H9 (cell line): ENCODE measurements at regions not wholly inside any gene's neighbourhood (a gene's known extent, or its start where the extent isn't known, plus 50 kb on each side); places are given as distances from the start of the nearest gene placed in this dataset.

ENCODE experiments used
- DNase-seq: peaks from one replicate; pipeline ENCODE4 v3.0.0-alpha.2; 2017
- H2AFZ ChIP-seq: one replicate; pipeline ENCODE4 v1.6.1; 2013; ENCODE audit warnings: mild to moderate bottlenecking, low read length, control low read depth, moderate library complexity
- H2AK5ac ChIP-seq: 2 replicates; pipeline ENCODE4 v1.6.1; 2013; ENCODE audit warnings: low read length, control low read depth, mixed read lengths; ENCODE audit not compliant: insufficient read length
- H2BK120ac ChIP-seq: one replicate; pipeline ENCODE4 v1.6.1; 2013; ENCODE audit warnings: low read depth, mild to moderate bottlenecking, low read length, control low read depth, inconsistent platforms; ENCODE audit not compliant: poor library complexity, severe bottlenecking
- H2BK12ac ChIP-seq: 2 replicates; pipeline ENCODE4 v1.6.1; 2013; ENCODE audit warnings: low read length, control low read depth, mixed read lengths, low read depth; ENCODE audit not compliant: insufficient read length
- H2BK15ac ChIP-seq: 2 replicates; pipeline ENCODE4 v1.6.1; 2013; ENCODE audit warnings: low read depth, low read length, control low read depth
- H2BK20ac ChIP-seq: one replicate; pipeline ENCODE4 v1.6.1; 2013; ENCODE audit warnings: low read depth, mild to moderate bottlenecking, low read length, control low read depth, inconsistent platforms; ENCODE audit not compliant: poor library complexity, severe bottlenecking
- H2BK5ac ChIP-seq: 2 replicates; pipeline ENCODE4 v1.6.1; 2013; ENCODE audit warnings: low read length, control low read depth, mixed read lengths; ENCODE audit not compliant: insufficient read length
- H3K14ac ChIP-seq: 2 replicates; pipeline ENCODE4 v1.6.1; 2013; ENCODE audit warnings: low read length, control low read depth; ENCODE audit not compliant: insufficient read depth
- H3K18ac ChIP-seq: 2 replicates; pipeline ENCODE4 v1.6.1; 2013; ENCODE audit warnings: low read depth, mild to moderate bottlenecking, mixed read lengths, low read length, control low read depth; ENCODE audit not compliant: insufficient read length
- H3K23ac ChIP-seq: 2 replicates; pipeline ENCODE4 v1.6.1; 2013; ENCODE audit warnings: low read length, control low read depth, mixed read lengths, low read depth; ENCODE audit not compliant: insufficient read length
- H3K23me2 ChIP-seq: 2 replicates; pipeline ENCODE4 v1.6.1; 2013; ENCODE audit warnings: low read depth, mild to moderate bottlenecking, mixed read lengths, low read length, control low read depth; ENCODE audit not compliant: insufficient read length, poor library complexity, severe bottlenecking
- H3K27ac ChIP-seq: 2 replicates; pipeline ENCODE4 v1.5.1; 2013; ENCODE audit warnings: low read length, control low read depth, mixed read lengths, low read depth; ENCODE audit not compliant: insufficient read length
- H3K27me3 ChIP-seq: 2 replicates; pipeline ENCODE4 v1.6.1; 2013; ENCODE audit warnings: low read length, control low read depth, inconsistent platforms; ENCODE audit not compliant: insufficient read depth
- H3K4ac ChIP-seq: 2 replicates; pipeline ENCODE4 v1.6.1; 2013; ENCODE audit warnings: low read depth, mild to moderate bottlenecking, control low read depth, inconsistent platforms, low read length, moderate library complexity
- H3K4me1 ChIP-seq: 2 replicates; pipeline ENCODE4 v1.6.1; 2013; ENCODE audit warnings: low read length, control low read depth, inconsistent platforms; ENCODE audit not compliant: insufficient read depth
- H3K4me2 ChIP-seq: 2 replicates; pipeline ENCODE4 v1.6.1; 2013; ENCODE audit warnings: low read length, control low read depth, mixed read lengths; ENCODE audit not compliant: insufficient read length, insufficient read depth
- H3K56ac ChIP-seq: 2 replicates; pipeline ENCODE4 v1.6.1; 2013; ENCODE audit warnings: low read depth, mild to moderate bottlenecking, mixed read lengths, low read length, control low read depth; ENCODE audit not compliant: insufficient read length
- H3K79me1 ChIP-seq: 2 replicates; pipeline ENCODE4 v1.6.1; 2013; ENCODE audit warnings: low read depth, mild to moderate bottlenecking, moderate library complexity, low read length, control low read depth, inconsistent platforms; ENCODE audit not compliant: insufficient read depth, poor library complexity, severe bottlenecking
- H3K79me2 ChIP-seq: 2 replicates; pipeline ENCODE4 v1.6.1; 2013; ENCODE audit warnings: low read length, control low read depth, inconsistent platforms; ENCODE audit not compliant: insufficient read depth
- H3K9ac ChIP-seq: 2 replicates; pipeline ENCODE4 v1.6.1; 2013; ENCODE audit warnings: low read length, control low read depth, mixed read lengths; ENCODE audit not compliant: insufficient read length; ENCODE audit errors: extremely low read depth
- H3K9me3 ChIP-seq: one replicate; pipeline ENCODE4 v1.6.1; 2013; ENCODE audit warnings: low read depth, low read length, inconsistent platforms; ENCODE audit not compliant: control insufficient read depth
- H3T11ph ChIP-seq: one replicate; pipeline ENCODE4 v1.6.1; 2013; ENCODE audit warnings: mild to moderate bottlenecking, low read length, control low read depth, inconsistent platforms
- H4K20me1 ChIP-seq: one replicate; pipeline ENCODE4 v1.6.1; 2013; ENCODE audit not compliant: control insufficient read depth, insufficient read length, insufficient read depth
- H4K5ac ChIP-seq: 2 replicates; pipeline ENCODE4 v1.6.1; 2013; ENCODE audit warnings: low read depth, mild to moderate bottlenecking, mixed read lengths, low read length, control low read depth; ENCODE audit not compliant: insufficient read length
- H4K8ac ChIP-seq: replicated peaks from 2 replicates; pipeline ENCODE4 v1.6.1; 2013; ENCODE audit warnings: low read length, control low read depth, mixed read lengths, low read depth; ENCODE audit not compliant: insufficient read length
- H4K91ac ChIP-seq: 2 replicates; pipeline ENCODE4 v1.6.1; 2013; ENCODE audit warnings: low read depth, mild to moderate bottlenecking, moderate library complexity, mixed read lengths, low read length, control low read depth; ENCODE audit not compliant: insufficient read length
- H3K27ac Mint-ChIP-seq, 3 experiments: 2 replicates in 2 of 3; 3 replicates in 1 of 3; pipeline ENCODE4 v1.8.0; 2020 to 2021; ENCODE audit warnings: mixed read lengths in 3 of 3, mild to moderate bottlenecking in 1 of 3, moderate library complexity in 1 of 3
- H3K27me3 Mint-ChIP-seq: 2 replicates; pipeline ENCODE4 v1.8.0; 2021; ENCODE audit warnings: low read depth, mild to moderate bottlenecking, moderate library complexity, mixed read lengths
- H3K36me3 Mint-ChIP-seq, 3 experiments: 2 replicates in 2 of 3; 3 replicates in 1 of 3; pipeline ENCODE4 v1.8.0; 2020 to 2021; ENCODE audit warnings: low read depth in 3 of 3, mixed read lengths in 3 of 3; ENCODE audit not compliant: insufficient read depth in 1 of 3
- H3K4me1 Mint-ChIP-seq, 2 experiments: 2 replicates each; pipeline ENCODE4 v1.8.0; 2020; ENCODE audit warnings: mixed read lengths in 2 of 2
- H3K4me3 Mint-ChIP-seq, 2 experiments: 2 replicates in 1 of 2; 3 replicates in 1 of 2; pipeline ENCODE4 v1.8.0; 2020 to 2021; ENCODE audit warnings: mild to moderate bottlenecking in 2 of 2, mixed read lengths in 2 of 2, moderate library complexity in 1 of 2
- H3K9me3 Mint-ChIP-seq, 2 experiments: 2 replicates in 1 of 2; 3 replicates in 1 of 2; pipeline ENCODE4 v1.8.0; 2020; ENCODE audit warnings: mild to moderate bottlenecking in 2 of 2, mixed read lengths in 2 of 2, moderate library complexity in 1 of 2
- CTCF ChIP-seq: fragments of 200-600 bp; sonication (generic); conservative IDR thresholded peaks from 3 replicates; pipeline ENCODE4 v1.8.0; 2021; ENCODE audit warnings: antibody characterized with exemption, mild to moderate bottlenecking
- WGBS: extraction: QIAGEN DNeasy Blood & Tissue Kit; methylation state at CpG from one replicate; pipeline ENCODE4 v1.1.7; 2013; ENCODE audit warnings: missing lambda C conversion rate, low lambda C conversion rate, mixed read lengths; ENCODE audit not compliant: insufficient read length; ENCODE audit errors: extremely low coverage; 5-methylcytosine and 5-hydroxymethylcytosine counted together

- Mint-ChIP-seq H3K27ac (no peak overlapping the region), H3K36me3 (no peaks in the 10 kb centered on the region), H3K4me1 (no peaks in the 10 kb centered on the region), H3K27me3 (no peaks in the 10 kb centered on the region), H3K4me3 (no peak overlapping the region), H3K9me3 (no peaks in the 10 kb centered on the region)
- Histone ChIP-seq H3K27ac (no peak overlapping the region), H2BK15ac (no peak overlapping the region), H2AK5ac (no peak overlapping the region), H3K4ac (no peak overlapping the region), H4K20me1 (no peaks in the 10 kb centered on the region), H3K18ac (no peak overlapping the region), H2BK20ac (no peak overlapping the region), H3K79me1 (no peaks in the 10 kb centered on the region), H2BK12ac (no peak overlapping the region), H3K27me3 (no peaks in the 10 kb centered on the region), H3K23me2 (no peaks in the 10 kb centered on the region), H2BK5ac (no peak overlapping the region), H2BK120ac (no peak overlapping the region), H3K23ac (no peak overlapping the region), H4K5ac (no peak overlapping the region), H3K14ac (no peak overlapping the region), H3K4me2 (no peak overlapping the region), H3K4me1 (no peaks in the 10 kb centered on the region), H3K56ac (no peak overlapping the region), H3K79me2 (no peaks in the 10 kb centered on the region), H3T11ph (no peak overlapping the region), H4K8ac (no peak overlapping the region), H3K9ac (no peak overlapping the region), H3K9me3 (no peaks in the 10 kb centered on the region), H4K91ac (no peak overlapping the region), H2AFZ (no peak overlapping the region)
- TF ChIP-seq CTCF, result no peak
- no peak for DNase-seq
- WGBS, result no CpG with 5 or more reads among the region's 3 CpGs
Measured at GRCh38 chr4:129410115-129410514, 314.2 kb downstream of the C4orf33 start.
